DND-41 (cell line): ENCODE measurements at regions not wholly inside any gene's neighbourhood (a gene's known extent, or its start where the extent isn't known, plus 50 kb on each side); places are given as distances from the start of the nearest gene placed in this dataset.

Source experiments
- EZH2 ChIP-seq: IDR thresholded peaks from 3 replicates; pipeline ENCODE4 v1.6.1; 2012; ENCODE audit warnings: borderline replicate concordance, low read depth, mild to moderate bottlenecking, moderate library complexity, low read length, inconsistent platforms; ENCODE audit not compliant: severe bottlenecking
- TF ChIP-seq, protein P1 (sequence below): IDR thresholded peaks from 2 replicates; pipeline ENCODE4 v1.5.1; 2012; ENCODE audit warnings: borderline replicate concordance, low read length, moderate library complexity, mild to moderate bottlenecking; ENCODE audit not compliant: poor library complexity, severe bottlenecking; ENCODE audit errors: extremely low read depth

DNA sequence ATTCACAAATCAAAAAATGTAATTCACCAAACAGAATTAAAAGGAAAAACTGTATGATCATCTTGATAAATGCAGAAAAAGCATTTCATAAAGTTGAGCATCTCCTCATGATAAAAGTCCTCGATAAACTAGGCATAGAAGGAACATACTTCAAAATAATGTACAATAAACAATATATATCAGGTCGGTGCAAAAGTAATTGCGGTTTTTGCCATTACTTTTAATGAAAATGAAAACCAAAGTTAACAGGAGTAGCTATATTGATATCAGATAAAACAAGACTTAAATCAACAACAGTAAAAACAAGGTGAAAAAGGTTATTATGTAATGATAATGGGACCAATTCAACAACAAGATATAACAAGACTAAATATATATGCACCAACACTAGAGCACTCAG is 372.1 kb downstream of the RAB28 start:
- TF ChIP-seq, protein P1, sequence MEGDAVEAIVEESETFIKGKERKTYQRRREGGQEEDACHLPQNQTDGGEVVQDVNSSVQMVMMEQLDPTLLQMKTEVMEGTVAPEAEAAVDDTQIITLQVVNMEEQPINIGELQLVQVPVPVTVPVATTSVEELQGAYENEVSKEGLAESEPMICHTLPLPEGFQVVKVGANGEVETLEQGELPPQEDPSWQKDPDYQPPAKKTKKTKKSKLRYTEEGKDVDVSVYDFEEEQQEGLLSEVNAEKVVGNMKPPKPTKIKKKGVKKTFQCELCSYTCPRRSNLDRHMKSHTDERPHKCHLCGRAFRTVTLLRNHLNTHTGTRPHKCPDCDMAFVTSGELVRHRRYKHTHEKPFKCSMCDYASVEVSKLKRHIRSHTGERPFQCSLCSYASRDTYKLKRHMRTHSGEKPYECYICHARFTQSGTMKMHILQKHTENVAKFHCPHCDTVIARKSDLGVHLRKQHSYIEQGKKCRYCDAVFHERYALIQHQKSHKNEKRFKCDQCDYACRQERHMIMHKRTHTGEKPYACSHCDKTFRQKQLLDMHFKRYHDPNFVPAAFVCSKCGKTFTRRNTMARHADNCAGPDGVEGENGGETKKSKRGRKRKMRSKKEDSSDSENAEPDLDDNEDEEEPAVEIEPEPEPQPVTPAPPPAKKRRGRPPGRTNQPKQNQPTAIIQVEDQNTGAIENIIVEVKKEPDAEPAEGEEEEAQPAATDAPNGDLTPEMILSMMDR: no peak
- no peak for TF ChIP-seq EZH2
